GM19351 (cell line): ENCODE measurements at regions not wholly inside any gene's neighbourhood (a gene's known extent, or its start where the extent isn't known, plus 50 kb on each side); places are given as distances from the start of the nearest gene placed in this dataset.

ENCODE experiments used
- ATAC-seq: cut with Tn5 transposase; IDR thresholded peaks from one replicate; pipeline ENCODE4 v1.9.1; 2021; ENCODE audit warnings: mild to moderate bottlenecking, moderate library complexity; ENCODE audit not compliant: unreplicated experiment

GRCh38 chr20:11328839-11329238, 588.9 kb upstream of the BTBD3 start:
- no peak for ATAC-seq

- no peak for ATAC-seq
Observed at GRCh38 chr20:11329271-11329670, 588.4 kb upstream of the BTBD3 start.

GRCh38 chr20:11331096-11331495, 586.6 kb upstream of the BTBD3 start:
- ATAC-seq, result no peak

- no peak for ATAC-seq
Observed at GRCh38 chr20:11332381-11332780, 585.3 kb upstream of the BTBD3 start.

GRCh38 chr20:11333634-11334033, 584.1 kb upstream of the BTBD3 start:
- no peak for ATAC-seq

- no peak for ATAC-seq
Observed at GRCh38 chr20:11337361-11338130, 580.1 kb upstream of the BTBD3 start.

- ATAC-seq, result no peak
Observed at GRCh38 chr20:11338496-11339306, 579.0 kb upstream of the BTBD3 start.

- ATAC-seq, result no peak
Observed at GRCh38 chr20:11344939-11345338, 572.8 kb upstream of the BTBD3 start.

- ATAC-seq, result no peak
Observed at GRCh38 chr20:11347738-11348137, 570.0 kb upstream of the BTBD3 start.

- ATAC-seq, result no peak
Observed at GRCh38 chr20:11350126-11351005, 567.3 kb upstream of the BTBD3 start.

- no peak for ATAC-seq
Observed at GRCh38 chr20:11352041-11352440, 565.7 kb upstream of the BTBD3 start.

GRCh38 chr20:11354846-11355245, 562.8 kb upstream of the BTBD3 start:
- no peak for ATAC-seq

GRCh38 chr20:11355345-11355744, 562.3 kb upstream of the BTBD3 start:
- ATAC-seq, result no peak

GRCh38 chr20:11356061-11356460, 561.6 kb upstream of the BTBD3 start:
- no peak for ATAC-seq

- no peak for ATAC-seq
Observed at GRCh38 chr20:11362450-11362849, 555.2 kb upstream of the BTBD3 start.

GRCh38 chr20:11364736-11365135, 553.0 kb upstream of the BTBD3 start:
- no peak for ATAC-seq

GRCh38 chr20:11366660-11367059, 551.0 kb upstream of the BTBD3 start:
- ATAC-seq, result no peak

- no peak for ATAC-seq
Observed at GRCh38 chr20:11368499-11368898, 549.2 kb upstream of the BTBD3 start.

GRCh38 chr20:11368965-11369711, 548.6 kb upstream of the BTBD3 start:
- ATAC-seq, result no peak

- ATAC-seq, result no peak
Observed at GRCh38 chr20:11371831-11372230, 545.9 kb upstream of the BTBD3 start.
